SIG-M5 treated with dmso at 0.1 percent for 504 hours (cell line): ENCODE measurements at regions not wholly inside any gene's neighbourhood (a gene's known extent, or its start where the extent isn't known, plus 50 kb on each side); places are given as distances from the start of the nearest gene placed in this dataset.

Source experiments
- DNase-seq: peaks from one replicate; lab custom pipeline; 2025; ENCODE audit not compliant: unreplicated experiment; lab: John Stamatoyannopoulos, UW

DNA sequence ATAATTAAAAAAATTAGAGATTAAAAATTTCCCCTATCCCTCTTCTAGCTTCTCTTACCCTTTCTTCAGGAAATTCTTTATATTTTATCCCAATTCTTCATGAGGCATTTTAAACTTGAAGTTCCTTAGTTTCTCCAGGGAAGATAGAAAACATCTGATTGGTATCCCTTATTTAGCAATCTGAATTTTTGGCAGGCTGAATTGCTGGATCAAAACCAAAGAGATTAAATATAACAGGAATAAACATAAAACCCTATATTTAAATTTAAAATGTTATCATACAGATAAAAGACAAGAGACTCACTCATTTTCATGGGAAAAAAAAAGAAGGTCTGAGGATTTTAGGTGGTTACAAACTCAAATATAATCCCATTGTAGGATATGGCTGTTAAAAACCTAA, 204.2 kb downstream of the CHRM3 start:
- DNase-seq, result no peak

DNA sequence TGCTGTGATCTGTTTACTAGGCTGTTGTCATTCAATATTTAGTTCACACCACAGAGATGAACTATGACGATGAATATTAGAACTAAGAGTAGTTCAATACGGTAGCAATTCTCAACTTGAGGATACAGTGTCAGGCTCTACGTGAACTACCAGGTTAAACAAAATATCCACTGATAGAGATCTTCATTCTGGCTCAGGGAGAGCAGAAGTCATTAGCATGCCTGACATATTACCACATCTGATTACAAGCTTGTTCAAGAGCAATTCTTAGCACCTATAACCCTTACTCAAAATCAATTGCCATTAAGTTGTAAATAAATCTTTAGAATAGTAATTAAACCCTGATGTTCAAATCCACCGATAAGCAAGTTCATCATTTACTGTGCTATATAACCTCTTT, 207.2 kb downstream of the CHRM3 start:
- DNase-seq, result no peak

DNA sequence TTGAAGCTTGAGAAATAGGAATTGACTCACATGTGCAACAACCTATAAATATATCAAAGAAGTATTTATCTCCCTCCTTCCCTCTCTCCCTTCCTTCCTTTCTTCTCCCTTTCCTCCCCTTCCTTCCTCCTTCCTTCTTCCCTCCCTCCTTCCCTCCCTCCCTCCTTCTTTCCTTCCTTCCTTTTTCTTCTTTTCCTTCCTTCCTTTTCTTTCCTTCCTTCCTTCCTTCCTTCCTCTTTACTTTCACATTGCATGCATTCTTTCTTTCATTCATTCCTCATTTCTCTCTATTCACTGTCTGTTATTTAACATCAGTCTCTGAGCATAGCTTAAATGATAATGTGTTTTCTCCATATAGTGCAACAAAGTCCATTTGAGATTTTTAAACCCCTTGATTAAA, 214.2 kb downstream of the CHRM3 start:
- no peak for DNase-seq

DNA sequence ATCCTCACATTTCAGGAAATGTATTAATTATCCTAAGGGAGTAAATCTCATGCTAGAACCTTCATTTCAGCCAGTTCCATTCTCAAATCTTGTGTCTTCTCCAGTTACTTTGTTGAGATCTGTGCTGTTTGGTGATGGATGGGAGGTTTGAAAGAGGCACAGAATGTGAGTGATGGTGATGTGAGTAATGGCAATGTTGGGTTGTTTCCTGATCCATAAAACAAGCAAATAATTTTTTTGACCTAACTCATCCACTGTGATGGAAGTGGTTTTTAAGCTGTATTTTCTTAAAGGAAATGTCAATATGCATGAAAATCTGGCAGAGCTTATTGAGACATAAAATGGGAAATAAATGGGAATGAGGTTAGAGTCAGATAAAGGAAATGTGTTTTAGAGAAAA, 214.7 kb downstream of the CHRM3 start:
- DNase-seq, result no peak

DNA sequence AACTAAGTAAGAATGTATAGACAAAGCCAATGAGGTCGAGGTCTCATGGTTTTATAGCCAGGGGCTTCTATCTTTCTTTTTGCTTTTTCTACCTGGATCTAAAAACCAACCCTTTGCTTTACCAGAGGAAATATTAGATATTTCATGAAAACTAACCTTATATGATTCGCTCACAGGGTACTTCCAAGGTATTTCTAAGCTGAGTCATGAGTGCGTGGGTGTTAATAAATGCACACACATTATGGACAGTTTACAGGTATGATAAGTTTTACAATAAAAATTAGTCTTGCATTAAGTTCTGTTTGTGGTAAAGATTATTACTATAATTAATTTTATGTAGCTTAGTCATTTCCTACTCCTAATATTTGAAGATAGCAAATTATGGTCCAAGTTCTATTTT, 217.2 kb downstream of the CHRM3 start:
- no peak for DNase-seq

DNA sequence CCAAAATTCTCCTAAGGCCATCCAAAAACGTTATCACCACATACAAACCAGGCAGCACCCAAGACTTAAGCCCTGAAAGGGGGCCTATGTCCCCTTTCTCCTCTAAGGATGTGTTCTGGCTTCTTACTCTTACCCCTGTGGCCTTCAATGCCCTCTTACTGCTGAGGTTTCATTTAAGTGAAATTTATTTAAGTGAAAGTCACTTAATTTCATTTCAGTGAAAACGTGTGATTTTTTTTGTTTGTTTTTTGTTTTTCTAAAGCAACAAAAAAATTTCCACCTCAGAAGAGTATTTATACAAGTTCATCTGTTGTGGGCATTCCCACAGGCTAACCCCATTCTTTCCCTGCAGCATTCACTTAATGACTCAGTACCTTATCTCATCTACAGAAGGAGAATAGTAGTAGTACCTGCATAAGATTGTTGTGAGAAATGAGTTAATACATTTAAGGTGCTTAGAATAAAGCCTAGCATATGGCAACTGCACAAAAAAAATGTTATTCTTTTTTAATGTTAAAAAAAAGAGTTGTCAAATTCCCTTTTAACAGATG, 220.6 kb downstream of the CHRM3 start:
- DNase-seq, result no peak

DNA sequence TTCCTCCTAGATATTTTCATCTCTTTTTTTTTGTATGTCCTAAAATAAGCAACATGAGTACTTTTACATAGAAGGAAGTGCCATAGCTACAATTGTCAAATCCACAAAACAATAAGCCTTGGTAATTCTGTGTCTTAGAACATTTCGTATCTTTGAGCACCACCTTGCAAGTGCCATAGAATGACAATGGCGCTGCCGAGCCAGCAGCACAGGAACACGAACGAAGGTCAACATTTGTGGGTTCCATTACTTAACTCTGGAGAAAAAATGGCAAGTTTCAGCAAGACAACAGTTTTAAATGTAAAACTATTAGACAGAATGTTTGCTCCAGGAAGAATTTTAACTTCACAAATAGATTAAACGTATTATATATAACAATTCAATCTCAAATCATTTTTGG, 222.1 kb downstream of the CHRM3 start:
- DNase-seq, result no peak

DNA sequence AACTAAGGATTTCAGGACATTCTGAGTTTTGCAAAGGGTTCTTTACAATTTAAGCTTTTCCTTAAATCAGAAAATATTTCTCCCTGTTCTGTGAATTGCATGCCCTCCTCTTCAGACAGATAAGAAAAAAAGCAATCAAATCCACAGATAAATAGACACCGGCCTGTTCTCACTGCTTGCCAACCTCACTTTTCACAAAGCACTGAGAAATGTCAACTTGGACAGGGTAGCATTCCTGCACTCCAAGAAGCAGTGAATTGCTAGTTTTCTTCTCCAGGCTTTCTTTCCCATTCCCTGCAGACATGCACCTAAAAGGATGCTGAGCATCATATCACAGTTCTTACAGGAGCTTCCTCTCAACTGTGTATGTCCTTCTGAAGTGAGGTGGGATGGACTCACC, 226.0 kb downstream of the CHRM3 start:
- DNase-seq, result no peak

DNA sequence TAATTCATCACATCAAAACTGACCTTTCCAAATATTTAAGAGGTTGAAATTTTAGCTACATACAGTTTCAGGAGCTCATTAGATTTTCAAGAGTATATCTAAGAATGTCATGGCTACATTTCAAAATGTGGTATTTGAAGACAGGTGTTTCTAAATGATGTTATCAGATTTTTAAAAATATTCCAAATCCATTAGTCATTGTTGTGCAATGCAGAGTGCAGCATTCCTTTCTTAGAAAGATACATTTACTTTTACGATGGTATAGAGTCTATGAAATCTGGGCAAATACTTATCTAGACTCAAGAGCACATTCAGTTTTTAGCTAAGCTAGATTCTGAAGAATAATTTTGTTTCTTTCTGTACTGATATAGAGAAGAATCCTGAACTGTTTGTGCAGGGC, 230.3 kb downstream of the CHRM3 start:
- DNase-seq, result no peak

DNA sequence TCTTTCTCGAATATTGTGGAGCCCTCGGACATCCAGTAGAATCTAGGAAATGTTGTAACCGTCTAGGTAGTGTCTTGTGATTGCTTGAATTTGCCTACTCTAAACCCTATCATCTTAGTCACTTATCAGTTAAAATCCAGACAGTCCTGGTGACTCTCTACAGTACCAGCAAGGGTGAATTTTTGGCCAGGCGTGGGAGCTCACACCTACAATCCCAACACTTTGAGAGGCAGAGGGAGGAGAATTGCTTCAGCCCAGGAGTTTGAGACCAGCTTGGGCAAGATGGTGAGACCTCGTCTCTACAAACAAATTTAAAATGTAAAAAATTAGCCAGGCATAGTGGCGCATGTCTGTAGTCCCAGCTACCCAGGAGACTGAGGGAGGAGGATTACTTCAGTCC, 230.9 kb downstream of the CHRM3 start:
- no peak for DNase-seq

DNA sequence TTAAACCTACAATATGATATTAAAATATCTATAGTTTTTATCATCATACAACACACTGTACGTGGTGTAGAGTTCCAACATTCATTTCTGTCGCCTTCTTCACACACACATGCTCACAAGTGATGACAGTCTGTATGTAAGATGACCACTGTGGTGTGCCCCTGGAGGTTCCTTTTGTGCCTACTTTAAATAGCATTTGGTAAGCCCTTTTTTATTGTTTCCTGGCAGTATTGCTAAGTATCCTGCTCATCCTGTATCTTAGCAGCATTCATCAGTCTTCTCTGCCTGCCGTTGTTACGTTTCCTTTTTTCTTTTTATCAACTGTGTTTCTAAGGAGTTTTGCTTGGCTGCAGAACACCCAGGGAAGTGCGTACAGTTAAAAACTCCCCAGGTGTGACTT, 231.4 kb downstream of the CHRM3 start:
- DNase-seq, result no peak

DNA sequence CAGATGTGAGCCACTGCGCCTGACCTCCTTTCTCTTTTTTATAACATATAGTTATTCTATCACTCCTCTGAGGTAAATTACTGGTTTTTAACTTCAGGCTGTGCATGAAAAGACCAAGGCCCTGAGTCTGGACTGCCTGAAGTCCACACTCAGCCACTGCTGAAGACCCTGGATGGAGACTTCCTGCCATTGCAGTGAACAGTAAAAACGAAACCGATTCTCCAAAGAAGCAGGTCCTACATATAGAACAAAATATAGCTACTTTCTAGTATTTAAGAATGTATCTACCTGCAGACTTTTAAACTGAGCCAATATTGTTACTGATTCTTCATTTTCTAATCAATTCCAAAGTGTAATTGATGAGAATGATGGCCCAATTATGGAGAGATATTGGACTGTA, 232.8 kb downstream of the CHRM3 start:
- no peak for DNase-seq

DNA sequence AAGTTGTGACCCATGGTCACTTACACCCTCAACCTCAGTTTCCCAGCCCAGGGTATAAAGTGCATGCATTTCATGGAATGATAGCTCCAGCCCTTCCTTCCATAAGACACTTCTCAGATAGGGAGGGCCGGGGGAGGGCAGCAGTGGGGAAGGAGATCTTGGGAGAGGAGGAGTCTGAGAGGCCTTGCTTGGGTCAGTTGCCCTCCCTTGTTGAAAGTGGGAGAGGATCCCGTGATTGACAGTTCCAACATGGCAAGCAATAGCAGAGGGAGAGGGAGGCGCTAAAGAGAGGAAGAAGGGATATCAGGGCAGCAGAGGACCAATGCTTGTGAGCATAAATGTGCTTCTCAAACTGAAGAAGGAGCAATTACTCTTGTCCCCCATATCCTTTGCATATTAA, 244.4 kb downstream of the CHRM3 start:
- no peak for DNase-seq

DNA sequence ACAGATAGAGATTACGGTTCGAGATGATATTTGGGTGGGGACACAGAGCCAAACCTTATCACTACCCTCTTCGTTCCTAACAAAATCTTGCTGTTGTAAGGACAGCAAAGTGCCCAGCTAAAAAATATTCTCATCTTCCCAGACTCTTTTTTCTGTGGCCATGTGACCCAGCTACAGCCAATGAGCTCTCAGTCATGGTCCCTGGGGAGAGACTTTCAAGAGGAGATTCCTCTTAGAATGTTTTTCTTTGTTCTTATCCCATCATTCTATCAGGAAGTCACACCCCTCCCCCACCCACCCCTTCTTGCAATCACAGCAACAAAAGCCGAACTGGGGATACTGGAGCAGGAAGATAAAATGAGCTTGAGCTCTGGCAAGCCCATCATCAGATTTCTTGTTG, 247.1 kb downstream of the CHRM3 start:
- DNase-seq, result no peak

DNA sequence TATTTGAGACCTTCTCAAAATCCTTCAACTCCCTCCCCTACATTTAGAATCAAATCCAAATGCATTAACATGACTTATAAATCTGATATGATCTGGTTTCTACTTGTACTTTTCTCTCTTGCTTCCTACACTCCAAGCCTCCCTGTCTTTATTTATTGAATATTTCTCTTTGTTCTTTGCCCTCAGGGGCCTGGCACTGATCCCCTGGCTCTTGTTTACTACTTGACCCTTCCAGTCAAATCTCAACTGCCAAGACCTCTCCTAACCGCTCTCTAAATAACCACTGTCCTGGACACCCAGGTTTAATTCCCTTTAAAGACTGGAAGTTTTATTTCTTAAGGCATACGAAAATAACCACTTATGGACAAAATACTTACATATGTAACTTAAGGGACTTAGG, 248.9 kb downstream of the CHRM3 start:
- DNase-seq, result no peak

DNA sequence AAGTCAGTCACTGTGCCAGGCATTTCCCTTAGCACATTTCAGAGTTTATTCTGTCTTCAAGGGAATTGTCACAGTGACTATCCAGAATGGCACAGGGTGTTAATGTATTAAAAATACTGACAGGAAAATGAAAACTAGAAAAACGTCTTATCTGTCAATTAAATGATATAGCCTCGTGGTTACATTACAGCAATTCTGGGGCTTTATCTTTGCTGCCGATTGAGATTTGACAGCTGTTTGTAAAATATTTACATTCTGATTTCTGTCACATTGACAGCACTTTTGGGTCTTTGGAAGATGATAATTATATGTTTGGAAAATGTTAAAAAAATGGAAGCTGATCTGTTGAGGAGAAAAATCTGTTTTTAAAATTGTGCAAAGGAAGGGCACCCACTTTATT, 250.0 kb downstream of the CHRM3 start:
- no peak for DNase-seq

DNA sequence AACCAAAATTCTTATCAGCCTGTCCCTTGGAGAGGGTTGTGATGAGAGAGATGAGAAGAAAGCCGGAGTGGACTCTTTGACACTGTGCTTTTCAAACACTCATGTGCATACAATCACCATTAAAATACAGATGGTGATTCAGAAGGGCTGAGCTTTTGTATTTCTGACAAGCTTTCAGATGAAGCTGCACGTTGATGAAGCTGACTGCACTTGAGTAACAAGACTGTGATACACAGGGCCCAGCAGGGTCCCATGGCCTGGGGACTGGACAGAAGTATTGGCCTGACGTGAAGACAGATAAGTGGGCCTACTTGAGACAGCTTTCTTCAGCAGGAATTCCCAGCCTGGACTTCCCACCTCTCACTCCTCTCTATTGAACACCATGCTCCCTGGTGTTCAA, 258.2 kb downstream of the CHRM3 start:
- DNase-seq, result no peak

DNA sequence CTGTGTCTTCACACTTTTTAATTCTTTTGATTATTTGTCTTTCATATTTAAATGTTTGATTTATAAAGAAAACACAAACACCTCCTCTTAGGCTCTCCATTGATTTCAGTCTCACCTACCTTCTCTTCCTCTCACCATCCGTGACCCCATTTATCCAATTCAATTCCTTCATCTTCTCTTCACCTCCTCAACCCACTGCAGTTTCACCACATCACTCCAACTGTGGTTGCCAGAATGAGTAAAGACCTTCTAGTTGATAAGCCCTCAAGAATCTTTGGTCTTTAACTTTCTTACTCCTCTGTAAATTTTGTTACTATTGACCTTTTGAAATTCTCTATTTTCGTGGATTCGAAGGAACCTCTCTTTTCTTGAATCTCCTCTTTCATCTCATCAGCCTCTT, 260.7 kb downstream of the CHRM3 start:
- no peak for DNase-seq

DNA sequence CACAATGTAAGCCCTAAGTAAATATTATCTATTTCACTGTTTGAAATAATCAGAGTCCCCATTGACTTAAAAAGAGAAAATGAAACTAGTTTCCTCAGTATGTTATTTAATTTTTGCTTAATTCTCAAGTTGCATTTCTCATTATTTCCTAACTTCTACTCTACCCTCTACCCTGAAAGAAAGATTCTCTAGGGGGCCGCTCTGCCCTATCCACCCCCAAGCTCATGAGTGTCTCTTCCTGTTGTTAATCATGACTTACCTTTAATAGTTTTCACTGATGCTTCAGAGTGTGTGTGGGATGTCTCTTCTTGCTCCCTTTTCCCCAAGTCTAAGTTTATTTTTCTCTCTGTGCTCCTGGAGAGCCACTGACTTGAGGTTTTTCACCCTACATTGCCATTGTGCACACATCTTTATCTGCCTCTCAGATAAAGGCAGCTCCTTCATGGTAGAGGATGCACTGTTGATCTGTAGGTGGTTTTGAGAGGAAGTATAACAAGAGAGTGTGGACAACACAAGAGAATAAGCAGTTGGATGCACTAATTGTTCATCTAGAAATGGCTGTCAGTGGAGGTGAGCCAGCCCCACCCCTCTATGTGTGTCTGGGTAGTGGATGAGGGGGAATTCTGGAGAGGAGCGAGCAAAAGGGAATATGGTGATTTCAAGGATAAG, 261.7 kb downstream of the CHRM3 start:
- DNase-seq, result no peak

DNA sequence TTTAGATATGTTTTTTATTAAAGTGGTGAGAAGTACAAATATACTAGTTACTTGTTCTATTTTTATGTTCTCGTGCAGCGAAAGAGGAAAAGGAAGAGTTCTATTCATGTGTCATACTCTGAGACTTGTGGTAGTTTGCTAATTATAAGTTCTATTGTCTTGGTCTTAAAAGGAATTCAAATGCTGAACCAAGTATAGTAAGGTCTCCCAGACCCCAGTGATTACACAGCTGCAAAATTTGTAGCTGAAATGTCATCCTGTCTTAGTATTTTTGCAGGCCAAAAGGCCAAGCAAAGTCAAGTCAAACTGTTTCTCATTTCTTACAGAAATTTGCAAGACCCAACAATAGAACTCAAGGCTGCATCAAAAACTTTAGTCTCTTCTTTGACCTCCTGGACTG, 268.7 kb downstream of the CHRM3 start:
- no peak for DNase-seq

DNA sequence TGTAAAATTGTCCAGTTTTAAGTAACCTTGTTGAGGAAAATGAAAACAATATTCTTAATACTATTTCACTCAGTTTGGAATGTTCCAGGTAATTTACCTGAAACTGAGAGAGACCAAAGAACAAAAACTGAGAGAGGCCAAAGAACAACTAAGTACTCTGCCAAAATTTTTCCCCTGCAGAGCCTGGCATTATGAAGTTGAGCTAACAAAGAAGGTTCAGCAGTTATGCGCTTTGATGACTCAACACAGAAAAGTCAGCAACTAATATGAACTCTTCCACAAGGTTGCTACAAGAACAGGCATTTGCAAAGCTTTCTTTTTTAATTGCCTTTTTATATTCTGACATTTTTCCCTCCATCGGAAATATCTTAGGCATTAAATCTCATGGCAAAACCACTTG, 270.9 kb downstream of the CHRM3 start:
- DNase-seq, result no peak

DNA sequence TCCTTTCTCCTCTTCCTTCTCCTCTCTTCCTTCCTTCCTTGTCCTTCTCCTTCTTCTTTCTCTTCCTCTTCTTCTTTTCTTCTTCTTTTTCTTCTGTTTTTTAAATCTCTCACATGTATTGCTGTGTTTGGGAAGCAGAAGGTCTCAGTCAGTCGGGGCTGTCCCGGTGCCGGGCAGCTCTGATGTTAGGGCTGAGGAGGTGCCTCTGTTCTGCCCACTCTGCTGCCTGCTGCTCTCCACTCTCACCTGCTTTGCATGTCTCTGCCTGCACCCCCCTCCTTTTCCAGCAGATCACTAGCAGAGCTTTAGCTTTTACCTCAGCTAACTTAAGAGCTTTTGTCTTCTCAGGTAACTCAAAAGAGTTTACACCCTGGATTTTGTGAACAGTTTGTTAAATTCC, 276.6 kb downstream of the CHRM3 start:
- no peak for DNase-seq

DNA sequence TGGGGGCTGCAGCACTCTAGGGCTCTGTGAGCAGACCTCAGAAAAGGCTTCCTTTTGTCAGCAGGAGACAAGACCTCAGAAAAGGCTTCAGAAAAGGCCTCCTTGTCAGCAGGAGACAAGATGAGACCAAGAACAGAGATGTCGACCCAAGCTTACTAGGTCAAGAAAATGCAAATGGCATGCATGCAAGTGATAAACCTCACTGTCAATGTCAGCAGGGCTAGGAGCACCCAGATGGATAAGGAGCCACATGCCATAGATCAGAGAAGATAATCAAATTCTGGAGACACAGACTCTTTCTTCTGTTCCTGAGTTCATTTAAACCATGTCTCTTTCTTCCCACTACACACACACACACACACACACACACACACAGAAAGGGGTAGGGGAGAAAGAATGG, 285.9 kb downstream of the CHRM3 start:
- DNase-seq, result no peak
